ENCODE measurements at regions not wholly inside any gene's neighbourhood (a gene's known extent, or its start where the extent isn't known, plus 50 kb on each side); places are given as distances from the start of the nearest gene placed in this dataset.

- Histone ChIP-seq H3K9ac (no peak overlapping the region), H3K9me3 (replicated peaks in 1 of 11) (peaks cover 0 to 6% (median 0%) of the 10 kb centered on the region in 11 experiments; a peak in 1 of 22 replicates), H3K27me3 (no peaks in the 10 kb centered on the region), H3K4me1 (peaks cover 0 to 21% (median 9%) of the 10 kb centered on the region in 10 experiments; a peak in 12 of 20 replicates), H3K27ac (no peak overlapping the region), H3K36me3 (no peaks in the 10 kb centered on the region), H3K4me2 (peak overlapping the region; percentile 12 to 59 (median 35); a peak in 19 of 22 replicates), H3K4me3 (no peak overlapping the region), H4K20me1 (no peaks in the 10 kb centered on the region)
- TF ChIP-seq Cebpa-rat (IDR thresholded peaks at IDR 0.05), result no peak
Measured at GRCh38 chr5:159427180-159428012, 97.1 kb upstream of the IL12B start.

- no peak overlapping the region for H3K9ac ChIP-seq
- H4K20me1 ChIP-seq, result no peaks in the 10 kb centered on the region
- no peak overlapping the region for H3K4me2 ChIP-seq
- H3K27ac ChIP-seq, result no peak overlapping the region
- H3K4me3 ChIP-seq, result no peak overlapping the region
- H3K36me3 ChIP-seq, result no peaks in the 10 kb centered on the region
- peaks cover 0 to 6% (median 0%) of the 10 kb centered on the region in 11 experiments; a peak in 1 of 22 replicates for H3K9me3 ChIP-seq (replicated peaks in 1 of 11)
- H3K27me3 ChIP-seq, result no peaks in the 10 kb centered on the region
- peaks cover 0 to 21% (median 9%) of the 10 kb centered on the region in 10 experiments; a peak in 12 of 20 replicates for H3K4me1 ChIP-seq
- TF ChIP-seq Cebpa-rat (IDR thresholded peaks at IDR 0.05), result no peak
Measured at GRCh38 chr5:159430361-159431012, 100.2 kb upstream of the IL12B start.

GRCh38 chr5:159435855-159436254, 105.6 kb upstream of the IL12B start:
- Histone ChIP-seq H3K4me3 (no peak overlapping the region), H3K9me3 (replicated peaks in 1 of 11) (no peaks in the 10 kb centered on the region), H3K4me1 (peaks cover 0 to 9% (median 8%) of the 10 kb centered on the region in 10 experiments; a peak in 14 of 20 replicates), H3K27ac (no peak overlapping the region), H3K4me2 (no peak overlapping the region), H4K20me1 (no peaks in the 10 kb centered on the region), H3K27me3 (no peaks in the 10 kb centered on the region), H3K36me3 (no peaks in the 10 kb centered on the region), H3K9ac (no peak overlapping the region)
- TF ChIP-seq Cebpa-rat (IDR thresholded peaks at IDR 0.05), result no peak

- H4K20me1 ChIP-seq, result no peaks in the 10 kb centered on the region
- no peaks in the 10 kb centered on the region for H3K9me3 ChIP-seq (replicated peaks in 1 of 11)
- H3K36me3 ChIP-seq, result no peaks in the 10 kb centered on the region
- H3K4me1 ChIP-seq, result peaks cover 0 to 13% (median 10%) of the 10 kb centered on the region in 10 experiments; a peak in 14 of 20 replicates
- no peak overlapping the region for H3K9ac ChIP-seq
- no peaks in the 10 kb centered on the region for H3K27me3 ChIP-seq
- TF ChIP-seq Cebpa-rat (IDR thresholded peaks at IDR 0.05), result no peak
- H3K4me3 ChIP-seq, result no peak overlapping the region
- no peak overlapping the region for H3K27ac ChIP-seq
- no peak overlapping the region for H3K4me2 ChIP-seq
Measured at GRCh38 chr5:159438092-159438491, 107.8 kb upstream of the IL12B start.

GRCh38 chr5:159439002-159439401, 108.7 kb upstream of the IL12B start:
- no peak for TF ChIP-seq Cebpa-rat (IDR thresholded peaks at IDR 0.05)
- H3K4me1 ChIP-seq, result peaks cover 0 to 13% (median 10%) of the 10 kb centered on the region in 10 experiments; a peak in 14 of 20 replicates
- H3K27ac ChIP-seq, result no peak overlapping the region
- no peak overlapping the region for H3K4me3 ChIP-seq
- H3K9me3 ChIP-seq (replicated peaks in 1 of 11), result no peaks in the 10 kb centered on the region
- H3K36me3 ChIP-seq, result no peaks in the 10 kb centered on the region
- no peaks in the 10 kb centered on the region for H3K27me3 ChIP-seq
- H4K20me1 ChIP-seq, result no peaks in the 10 kb centered on the region
- H3K9ac ChIP-seq, result no peak overlapping the region
- no peak overlapping the region for H3K4me2 ChIP-seq

- Histone ChIP-seq H3K4me1 (peaks cover 0 to 13% (median 10%) of the 10 kb centered on the region in 10 experiments; a peak in 14 of 20 replicates), H4K20me1 (no peaks in the 10 kb centered on the region), H3K4me2 (peak overlapping the region in 8 of 11 experiments; percentile 11 to 52 (median 36); a peak in 14 of 22 replicates), H3K27me3 (no peaks in the 10 kb centered on the region), H3K4me3 (no peak overlapping the region), H3K9ac (no peak overlapping the region), H3K9me3 (replicated peaks in 1 of 11) (no peaks in the 10 kb centered on the region), H3K27ac (no peak overlapping the region), H3K36me3 (no peaks in the 10 kb centered on the region)
- no peak for TF ChIP-seq Cebpa-rat (IDR thresholded peaks at IDR 0.05)
Measured at GRCh38 chr5:159440235-159440634, 109.9 kb upstream of the IL12B start.

- H3K36me3 ChIP-seq, result no peaks in the 10 kb centered on the region
- peaks cover 0 to 13% (median 10%) of the 10 kb centered on the region in 10 experiments; a peak in 14 of 20 replicates for H3K4me1 ChIP-seq
- no peak overlapping the region for H3K9ac ChIP-seq
- H3K27me3 ChIP-seq, result no peaks in the 10 kb centered on the region
- no peaks in the 10 kb centered on the region for H4K20me1 ChIP-seq
- no peak overlapping the region for H3K4me3 ChIP-seq
- TF ChIP-seq Cebpa-rat (IDR thresholded peaks at IDR 0.05), result no peak
- H3K4me2 ChIP-seq, result peak overlapping the region in 6 of 11 experiments; percentile 21 to 47 (median 36); a peak in 9 of 22 replicates
- H3K27ac ChIP-seq, result no peak overlapping the region
- H3K9me3 ChIP-seq (replicated peaks in 1 of 11), result no peaks in the 10 kb centered on the region
Measured at GRCh38 chr5:159440968-159441367, 110.7 kb upstream of the IL12B start.

- Histone ChIP-seq H3K4me3 (no peak overlapping the region), H3K4me1 (peaks cover 0 to 13% (median 10%) of the 10 kb centered on the region in 10 experiments; a peak in 14 of 20 replicates), H3K36me3 (no peaks in the 10 kb centered on the region), H3K27me3 (no peaks in the 10 kb centered on the region), H3K4me2 (no peak overlapping the region), H3K27ac (no peak overlapping the region), H3K9ac (no peak overlapping the region), H4K20me1 (no peaks in the 10 kb centered on the region), H3K9me3 (replicated peaks in 1 of 11) (no peaks in the 10 kb centered on the region)
- no peak for TF ChIP-seq Cebpa-rat (IDR thresholded peaks at IDR 0.05)
Measured at GRCh38 chr5:159441441-159441840, 111.2 kb upstream of the IL12B start.

- Histone ChIP-seq H4K20me1 (no peaks in the 10 kb centered on the region), H3K4me1 (peaks cover 0 to 13% (median 10%) of the 10 kb centered on the region in 10 experiments; a peak in 14 of 20 replicates), H3K9ac (no peak overlapping the region), H3K4me3 (no peak overlapping the region), H3K27ac (no peak overlapping the region), H3K27me3 (no peaks in the 10 kb centered on the region), H3K4me2 (no peak overlapping the region), H3K9me3 (replicated peaks in 1 of 11) (no peaks in the 10 kb centered on the region), H3K36me3 (no peaks in the 10 kb centered on the region)
- TF ChIP-seq Cebpa-rat (IDR thresholded peaks at IDR 0.05), result no peak
Measured at GRCh38 chr5:159442206-159442850, 112.0 kb upstream of the IL12B start.
